ENCODE measurements at regions not wholly inside any gene's neighbourhood (a gene's known extent, or its start where the extent isn't known, plus 50 kb on each side); places are given as distances from the start of the nearest gene placed in this dataset.

DNA sequence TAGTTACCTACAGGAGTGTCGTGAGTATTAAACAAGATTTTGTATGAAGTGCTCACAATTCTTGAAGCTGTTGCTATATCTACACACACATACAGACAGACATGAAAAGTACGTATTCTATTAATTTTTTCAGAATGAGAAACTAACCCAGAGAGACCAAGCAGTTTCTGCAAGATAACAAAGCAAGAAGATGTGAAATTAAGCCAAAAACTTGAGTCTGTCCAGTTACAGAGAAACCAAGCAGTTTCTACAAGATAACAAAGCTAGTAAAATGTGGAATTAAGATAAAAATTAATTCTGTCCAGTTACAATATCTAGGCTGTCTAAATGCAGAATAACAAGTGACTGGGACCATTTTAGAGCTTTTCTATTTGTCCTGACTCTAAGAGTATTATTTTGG lies 132.4 kb downstream of the ALG10B start:
- TF ChIP-seq, protein P1, sequence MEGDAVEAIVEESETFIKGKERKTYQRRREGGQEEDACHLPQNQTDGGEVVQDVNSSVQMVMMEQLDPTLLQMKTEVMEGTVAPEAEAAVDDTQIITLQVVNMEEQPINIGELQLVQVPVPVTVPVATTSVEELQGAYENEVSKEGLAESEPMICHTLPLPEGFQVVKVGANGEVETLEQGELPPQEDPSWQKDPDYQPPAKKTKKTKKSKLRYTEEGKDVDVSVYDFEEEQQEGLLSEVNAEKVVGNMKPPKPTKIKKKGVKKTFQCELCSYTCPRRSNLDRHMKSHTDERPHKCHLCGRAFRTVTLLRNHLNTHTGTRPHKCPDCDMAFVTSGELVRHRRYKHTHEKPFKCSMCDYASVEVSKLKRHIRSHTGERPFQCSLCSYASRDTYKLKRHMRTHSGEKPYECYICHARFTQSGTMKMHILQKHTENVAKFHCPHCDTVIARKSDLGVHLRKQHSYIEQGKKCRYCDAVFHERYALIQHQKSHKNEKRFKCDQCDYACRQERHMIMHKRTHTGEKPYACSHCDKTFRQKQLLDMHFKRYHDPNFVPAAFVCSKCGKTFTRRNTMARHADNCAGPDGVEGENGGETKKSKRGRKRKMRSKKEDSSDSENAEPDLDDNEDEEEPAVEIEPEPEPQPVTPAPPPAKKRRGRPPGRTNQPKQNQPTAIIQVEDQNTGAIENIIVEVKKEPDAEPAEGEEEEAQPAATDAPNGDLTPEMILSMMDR (IDR thresholded peaks at IDR 0.05): no peak
- TF ChIP-seq POLR2A (IDR thresholded peaks at IDR 0.05): no peak
